ENCODE measurements at regions not wholly inside any gene's neighbourhood (a gene's known extent, or its start where the extent isn't known, plus 50 kb on each side); places are given as distances from the start of the nearest gene placed in this dataset.

DNA sequence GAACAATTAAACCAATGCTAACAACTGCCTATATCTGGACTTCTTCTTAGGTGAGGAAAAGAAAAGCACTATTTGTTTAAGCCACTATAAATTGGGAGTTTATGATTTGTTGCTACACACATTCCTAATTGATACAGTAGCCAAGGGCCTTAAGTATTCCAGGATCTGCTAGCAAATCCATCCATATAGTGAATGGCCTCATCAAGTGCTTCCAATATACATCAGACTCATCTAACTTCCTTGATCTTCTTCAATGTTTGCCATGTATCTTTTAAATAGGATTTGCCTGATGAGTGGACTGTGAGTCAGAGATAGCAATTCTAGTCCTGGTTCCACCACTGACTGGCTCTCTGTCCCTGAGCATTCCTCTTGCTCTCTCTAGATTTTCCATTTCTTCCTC is 430.2 kb downstream of the OMA1 start:
- no peak for TF ChIP-seq TEAD4 (IDR thresholded peaks at IDR 0.05)
- TF ChIP-seq NFIC (IDR thresholded peaks at IDR 0.05): no peak
- TF ChIP-seq, protein P1, sequence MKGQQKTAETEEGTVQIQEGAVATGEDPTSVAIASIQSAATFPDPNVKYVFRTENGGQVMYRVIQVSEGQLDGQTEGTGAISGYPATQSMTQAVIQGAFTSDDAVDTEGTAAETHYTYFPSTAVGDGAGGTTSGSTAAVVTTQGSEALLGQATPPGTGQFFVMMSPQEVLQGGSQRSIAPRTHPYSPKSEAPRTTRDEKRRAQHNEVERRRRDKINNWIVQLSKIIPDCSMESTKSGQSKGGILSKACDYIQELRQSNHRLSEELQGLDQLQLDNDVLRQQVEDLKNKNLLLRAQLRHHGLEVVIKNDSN (IDR thresholded peaks at IDR 0.05): no peak
- no peak for TF ChIP-seq TAF1 (IDR thresholded peaks at IDR 0.05; ENCODE audit: low read depth)
- no peak for TF ChIP-seq TCF12 (IDR thresholded peaks at IDR 0.05; ENCODE audit: low read depth)
- TF ChIP-seq RAD21 (IDR thresholded peaks at IDR 0.05; ENCODE audit: low read depth): no peak
- TF ChIP-seq, protein P2, sequence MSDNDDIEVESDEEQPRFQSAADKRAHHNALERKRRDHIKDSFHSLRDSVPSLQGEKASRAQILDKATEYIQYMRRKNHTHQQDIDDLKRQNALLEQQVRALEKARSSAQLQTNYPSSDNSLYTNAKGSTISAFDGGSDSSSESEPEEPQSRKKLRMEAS (IDR thresholded peaks at IDR 0.05): no peak
- no peak for TF ChIP-seq EGR1 (IDR thresholded peaks at IDR 0.05)
- TF ChIP-seq CREB1 (IDR thresholded peaks at IDR 0.05; ENCODE audit: low read depth): no peak
- no peak for TF ChIP-seq CEBPB (IDR thresholded peaks at IDR 0.05)
- no peak for TF ChIP-seq YY1 (IDR thresholded peaks at IDR 0.05; ENCODE audit: low read depth)
- no peak for TF ChIP-seq EP300 (IDR thresholded peaks at IDR 0.05; ENCODE audit: borderline replicate concordance)
- TF ChIP-seq FOXM1 (IDR thresholded peaks at IDR 0.05; ENCODE audit: borderline replicate concordance, low read depth): no peak
- TF ChIP-seq ZBTB7A (IDR thresholded peaks at IDR 0.05; ENCODE audit: low read depth): no peak

DNA sequence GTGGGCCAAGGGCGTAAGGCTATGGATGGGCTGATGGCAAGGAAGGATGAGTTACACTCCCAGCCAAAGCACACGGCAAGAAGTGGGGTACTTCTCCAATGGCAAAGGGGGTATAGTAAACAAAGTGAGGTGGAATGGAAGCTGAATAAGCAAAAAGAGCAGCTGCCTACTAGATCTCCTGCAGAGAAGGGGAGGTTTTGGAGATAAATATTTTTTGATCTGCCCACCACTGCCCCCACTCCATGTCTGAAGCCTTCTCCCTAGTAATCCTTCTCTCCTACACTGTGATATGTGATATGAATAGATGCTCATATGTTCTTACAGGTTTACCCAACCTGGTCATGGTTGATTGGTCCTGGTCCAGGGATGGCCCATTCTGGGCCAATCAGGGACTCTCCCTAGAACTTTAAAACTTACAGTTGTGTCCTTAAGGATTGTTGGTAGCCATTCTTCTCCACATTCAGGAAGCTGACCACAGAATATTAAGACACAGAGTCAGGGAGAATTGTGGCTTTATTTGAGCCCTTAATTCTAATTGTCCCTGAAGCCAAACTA is 436.8 kb downstream of the OMA1 start:
- no peak for TF ChIP-seq ZBTB7A (IDR thresholded peaks at IDR 0.05; ENCODE audit: low read depth)
- TF ChIP-seq EP300 (IDR thresholded peaks at IDR 0.05; ENCODE audit: borderline replicate concordance): no peak
- TF ChIP-seq, protein P2 (IDR thresholded peaks at IDR 0.05): no peak
- TF ChIP-seq NFIC (IDR thresholded peaks at IDR 0.05): no peak
- no peak for TF ChIP-seq TCF12 (IDR thresholded peaks at IDR 0.05; ENCODE audit: low read depth)
- no peak for TF ChIP-seq EGR1 (IDR thresholded peaks at IDR 0.05)
- TF ChIP-seq YY1 (IDR thresholded peaks at IDR 0.05; ENCODE audit: low read depth): no peak
- TF ChIP-seq, protein P3, sequence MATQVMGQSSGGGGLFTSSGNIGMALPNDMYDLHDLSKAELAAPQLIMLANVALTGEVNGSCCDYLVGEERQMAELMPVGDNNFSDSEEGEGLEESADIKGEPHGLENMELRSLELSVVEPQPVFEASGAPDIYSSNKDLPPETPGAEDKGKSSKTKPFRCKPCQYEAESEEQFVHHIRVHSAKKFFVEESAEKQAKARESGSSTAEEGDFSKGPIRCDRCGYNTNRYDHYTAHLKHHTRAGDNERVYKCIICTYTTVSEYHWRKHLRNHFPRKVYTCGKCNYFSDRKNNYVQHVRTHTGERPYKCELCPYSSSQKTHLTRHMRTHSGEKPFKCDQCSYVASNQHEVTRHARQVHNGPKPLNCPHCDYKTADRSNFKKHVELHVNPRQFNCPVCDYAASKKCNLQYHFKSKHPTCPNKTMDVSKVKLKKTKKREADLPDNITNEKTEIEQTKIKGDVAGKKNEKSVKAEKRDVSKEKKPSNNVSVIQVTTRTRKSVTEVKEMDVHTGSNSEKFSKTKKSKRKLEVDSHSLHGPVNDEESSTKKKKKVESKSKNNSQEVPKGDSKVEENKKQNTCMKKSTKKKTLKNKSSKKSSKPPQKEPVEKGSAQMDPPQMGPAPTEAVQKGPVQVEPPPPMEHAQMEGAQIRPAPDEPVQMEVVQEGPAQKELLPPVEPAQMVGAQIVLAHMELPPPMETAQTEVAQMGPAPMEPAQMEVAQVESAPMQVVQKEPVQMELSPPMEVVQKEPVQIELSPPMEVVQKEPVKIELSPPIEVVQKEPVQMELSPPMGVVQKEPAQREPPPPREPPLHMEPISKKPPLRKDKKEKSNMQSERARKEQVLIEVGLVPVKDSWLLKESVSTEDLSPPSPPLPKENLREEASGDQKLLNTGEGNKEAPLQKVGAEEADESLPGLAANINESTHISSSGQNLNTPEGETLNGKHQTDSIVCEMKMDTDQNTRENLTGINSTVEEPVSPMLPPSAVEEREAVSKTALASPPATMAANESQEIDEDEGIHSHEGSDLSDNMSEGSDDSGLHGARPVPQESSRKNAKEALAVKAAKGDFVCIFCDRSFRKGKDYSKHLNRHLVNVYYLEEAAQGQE (IDR thresholded peaks at IDR 0.05; ENCODE audit: low read depth): no peak
- TF ChIP-seq FOXM1 (IDR thresholded peaks at IDR 0.05; ENCODE audit: borderline replicate concordance, low read depth): no peak
- TF ChIP-seq, protein P1 (IDR thresholded peaks at IDR 0.05): no peak

DNA sequence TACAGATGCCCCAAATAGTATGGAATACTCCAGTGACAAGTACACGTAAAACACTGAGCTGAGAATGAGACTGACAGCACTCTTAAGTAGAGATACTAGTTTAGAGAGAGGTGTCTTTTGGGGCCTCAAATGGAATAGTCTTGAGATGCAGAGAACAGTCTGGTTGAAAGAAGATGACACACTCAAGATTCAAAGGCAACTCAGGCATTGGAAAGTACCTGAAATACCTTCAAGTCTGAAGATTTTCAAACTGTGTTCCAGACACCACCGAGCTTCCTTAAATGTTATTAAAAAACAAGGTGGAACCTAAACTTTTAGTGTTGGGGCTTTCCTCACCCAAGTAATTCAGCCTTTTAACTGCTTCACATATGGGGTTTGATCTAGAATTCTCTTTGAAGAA is 437.7 kb downstream of the OMA1 start:
- no peak for TF ChIP-seq NFIC (IDR thresholded peaks at IDR 0.05)
- no peak for TF ChIP-seq EP300 (IDR thresholded peaks at IDR 0.05; ENCODE audit: borderline replicate concordance)
- no peak for TF ChIP-seq ZBTB7A (IDR thresholded peaks at IDR 0.05; ENCODE audit: low read depth)
- TF ChIP-seq TCF12 (IDR thresholded peaks at IDR 0.05; ENCODE audit: low read depth): no peak
- no peak for TF ChIP-seq EGR1 (IDR thresholded peaks at IDR 0.05)
- no peak for TF ChIP-seq RAD21 (IDR thresholded peaks at IDR 0.05; ENCODE audit: low read depth)
- no peak for TF ChIP-seq YY1 (IDR thresholded peaks at IDR 0.05; ENCODE audit: low read depth)
- TF ChIP-seq CEBPB (IDR thresholded peaks at IDR 0.05): no peak
- TF ChIP-seq, protein P2 (IDR thresholded peaks at IDR 0.05): no peak

DNA sequence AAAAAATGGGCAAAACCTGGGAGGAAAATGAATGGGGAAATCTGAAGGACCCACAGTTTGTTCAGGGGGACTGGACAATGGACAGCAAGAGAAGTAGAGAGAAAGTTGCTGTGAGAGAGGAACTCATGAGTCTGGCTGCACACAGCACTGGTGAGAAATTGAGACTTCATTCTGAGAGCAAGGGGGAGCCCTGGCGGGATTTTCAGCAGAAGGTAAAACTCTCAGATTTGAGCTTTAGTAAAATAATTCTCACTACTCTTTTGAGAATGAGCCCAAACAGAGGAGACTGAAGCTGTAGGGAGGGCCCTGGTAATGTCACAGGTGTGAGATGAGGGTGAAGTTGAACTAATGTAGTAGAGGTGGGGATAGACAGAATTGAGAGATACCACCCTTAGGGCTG is 438.6 kb downstream of the OMA1 start:
- TF ChIP-seq CREB1 (IDR thresholded peaks at IDR 0.05; ENCODE audit: low read depth): no peak
- TF ChIP-seq, protein P2 (IDR thresholded peaks at IDR 0.05): no peak
- no peak for TF ChIP-seq CEBPB (IDR thresholded peaks at IDR 0.05)
- TF ChIP-seq RAD21 (IDR thresholded peaks at IDR 0.05; ENCODE audit: low read depth): no peak
- TF ChIP-seq EGR1 (IDR thresholded peaks at IDR 0.05): no peak
- no peak for TF ChIP-seq ZBTB7A (IDR thresholded peaks at IDR 0.05; ENCODE audit: low read depth)
- TF ChIP-seq YY1 (IDR thresholded peaks at IDR 0.05; ENCODE audit: low read depth): no peak
- no peak for TF ChIP-seq EP300 (IDR thresholded peaks at IDR 0.05; ENCODE audit: borderline replicate concordance)

DNA sequence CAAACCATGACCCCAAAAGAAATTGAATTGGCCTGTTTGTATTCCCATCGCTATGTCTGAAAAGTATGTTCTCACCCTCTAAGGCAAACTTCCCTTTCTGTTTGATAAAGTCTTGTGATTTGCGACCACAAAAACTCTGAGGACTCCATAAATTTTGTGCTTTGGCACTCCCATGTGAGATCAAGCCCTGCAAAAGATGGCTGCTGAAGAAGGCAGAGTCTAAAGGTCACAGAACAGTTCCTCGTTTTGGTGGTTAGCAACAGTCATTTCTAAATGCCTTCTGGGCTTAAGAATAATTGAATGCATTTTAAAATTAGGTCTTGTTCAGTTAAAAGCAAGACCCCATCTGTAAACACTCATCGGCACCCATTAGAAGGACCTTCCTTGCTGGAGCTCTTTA is 441.6 kb downstream of the OMA1 start:
- no peak for TF ChIP-seq CEBPB (IDR thresholded peaks at IDR 0.05)
- no peak for TF ChIP-seq NFIC (IDR thresholded peaks at IDR 0.05)
- no peak for TF ChIP-seq ZBTB7A (IDR thresholded peaks at IDR 0.05; ENCODE audit: low read depth)
- TF ChIP-seq RAD21 (IDR thresholded peaks at IDR 0.05; ENCODE audit: low read depth): no peak
- TF ChIP-seq, protein P3 (IDR thresholded peaks at IDR 0.05; ENCODE audit: low read depth): no peak

DNA sequence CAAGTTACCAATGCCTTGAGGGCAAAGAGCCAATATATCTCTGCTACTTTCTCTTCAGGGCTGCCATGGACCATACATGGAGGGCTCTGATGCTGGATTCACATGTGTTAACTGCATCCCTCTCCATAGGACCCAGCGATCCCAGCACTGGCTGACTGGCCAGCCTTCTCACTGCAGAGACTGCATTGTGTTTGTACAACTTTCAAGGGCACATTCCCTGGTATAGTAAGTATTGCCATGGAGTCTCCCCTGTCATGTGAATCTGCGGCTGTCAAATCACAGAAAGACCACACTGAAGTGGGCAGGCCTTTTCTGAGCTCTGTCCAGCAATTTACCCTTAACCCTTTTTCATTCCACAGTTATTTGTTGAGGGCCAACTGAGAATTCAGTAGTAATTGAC is 449.8 kb downstream of the OMA1 start:
- TF ChIP-seq ZBTB7A (IDR thresholded peaks at IDR 0.05; ENCODE audit: low read depth) (no peak), EGR1 (IDR thresholded peaks at IDR 0.05) (no peak), YY1 (IDR thresholded peaks at IDR 0.05; ENCODE audit: low read depth) (no peak)

Data from Ishikawa (cell line).